ENCODE measurements at regions not wholly inside any gene's neighbourhood (a gene's known extent, or its start where the extent isn't known, plus 50 kb on each side); places are given as distances from the start of the nearest gene placed in this dataset.
"Not testable (repeated sequence)": the region's sequence is repeated elsewhere in the genome, so short reads cannot be mapped to it uniquely, and the experiment has no call there.

- not testable (repeated sequence) for TF ChIP-seq BHLHE40 (IDR thresholded peaks at IDR 0.05; ENCODE audit: borderline replicate concordance); HDGF (IDR thresholded peaks at IDR 0.05; ENCODE audit: borderline replicate concordance); TARDBP (IDR thresholded peaks at IDR 0.05); NFRKB (IDR thresholded peaks at IDR 0.05); FOXA1 (IDR thresholded peaks at IDR 0.05); SP1 (IDR thresholded peaks at IDR 0.05); SUZ12 (IDR thresholded peaks at IDR 0.05); ARNT (IDR thresholded peaks at IDR 0.05); ELF4 (IDR thresholded peaks at IDR 0.05); ZNF384 (IDR thresholded peaks at IDR 0.05); PKNOX1 (IDR thresholded peaks at IDR 0.05); FOXM1 (IDR thresholded peaks at IDR 0.05; ENCODE audit: borderline replicate concordance); FOXK2 (IDR thresholded peaks at IDR 0.05); LEF1 (IDR thresholded peaks at IDR 0.05; ENCODE audit: borderline replicate concordance)
Observed at GRCh38 chr6:153026-153425, 139.3 kb upstream of the DUSP22 start.
